ENCODE measurements at regions not wholly inside any gene's neighbourhood (a gene's known extent, or its start where the extent isn't known, plus 50 kb on each side); places are given as distances from the start of the nearest gene placed in this dataset.

- Histone ChIP-seq H3K9me3 (no peaks in the 10 kb centered on the region), H3K4me2 (no peak overlapping the region), H3K4me1 (no peaks in the 10 kb centered on the region), H3K4me3 (no peak overlapping the region), H3K27ac (no peak overlapping the region)
- 26% methylated on average over 4 of the region's 4 CpGs for WGBS (ENCODE audit: missing lambda C conversion rate)
- DNase-seq (ENCODE audit: low read depth in 1 of 2, low spot score in 1 of 2) = no peak
- CTCF ChIA-PET = no interaction called here
- ATAC-seq = no peak
- no peak for FAIRE-seq
- TF ChIP-seq TP53 (CRISPR knock-in tag; IDR thresholded peaks at IDR 0.05) (no peak), FOSB (CRISPR knock-in tag; IDR thresholded peaks at IDR 0.05) (no peak), JUNB (IDR thresholded peaks at IDR 0.05) (no peak), MAZ (IDR thresholded peaks at IDR 0.05; ENCODE audit: borderline replicate concordance, low read depth, low read length) (no peak), HOXA7 (CRISPR knock-in tag; IDR thresholded peaks at IDR 0.05) (no peak), FOSL2 (IDR thresholded peaks at IDR 0.05) (no peak), FOSL2 (CRISPR knock-in tag; IDR thresholded peaks at IDR 0.05) (no peak), MAFK (IDR thresholded peaks at IDR 0.05; ENCODE audit: partially characterized antibody) (no peak), CTCF (IDR thresholded peaks at IDR 0.05) (no peak), TFCP2L1 (CRISPR knock-in tag; IDR thresholded peaks at IDR 0.05) (no peak), JUN (IDR thresholded peaks at IDR 0.05) (no peak), FOXS1 (CRISPR knock-in tag; IDR thresholded peaks at IDR 0.05) (no peak), RFX5 (IDR thresholded peaks at IDR 0.05) (no peak), USF2 (IDR thresholded peaks at IDR 0.05) (no peak)
- POLR2A ChIA-PET = no interaction called here
These were observed 199.3 kb downstream of the SEC61B start for GRCh38 chr9:99421369-99421768.

GRCh38 chr9:99425124-99425523 is 203.0 kb downstream of the SEC61B start:
- H3K4me2 ChIP-seq = no peak overlapping the region
- no peak for TF ChIP-seq FOSB (CRISPR knock-in tag; IDR thresholded peaks at IDR 0.05)
- no peak for TF ChIP-seq NFE2L2 (conservative IDR thresholded peaks at IDR 0.05; ENCODE audit: low read length)
- TF ChIP-seq MAX (IDR thresholded peaks at IDR 0.05) = no peak
- no peak for TF ChIP-seq FOXS1 (CRISPR knock-in tag; IDR thresholded peaks at IDR 0.05)
- TF ChIP-seq PBX3 (IDR thresholded peaks at IDR 0.05) = no peak
- TF ChIP-seq RCOR1 (IDR thresholded peaks at IDR 0.05; ENCODE audit: low read depth, low read length) = no peak
- no peak for TF ChIP-seq ESRRA (IDR thresholded peaks at IDR 0.05; ENCODE audit: borderline replicate concordance, low read length)
- TF ChIP-seq JUNB (IDR thresholded peaks at IDR 0.05) = no peak
- no peak for TF ChIP-seq PHF8 (IDR thresholded peaks at IDR 0.05; ENCODE audit: borderline replicate concordance, low read depth)
- TF ChIP-seq CBX8 (IDR thresholded peaks at IDR 0.05) = no peak
- TF ChIP-seq ZNF302 (CRISPR knock-in tag; IDR thresholded peaks at IDR 0.05) = no peak
- TF ChIP-seq HES2 (IDR thresholded peaks at IDR 0.05) = no peak
- TF ChIP-seq ZSCAN20 (CRISPR knock-in tag; IDR thresholded peaks at IDR 0.05) = no peak
- H3K4me3 ChIP-seq = no peak overlapping the region
- CTCF ChIA-PET = no interaction called here
- H3K9me3 ChIP-seq = no peaks in the 10 kb centered on the region
- H3K27ac ChIP-seq = no peak overlapping the region
- H3K4me1 ChIP-seq = no peaks in the 10 kb centered on the region
- POLR2A ChIA-PET = interaction anchor here (0.6 kb wide), 1 partner anchor 21 kb away, joined by 6 read pairs; no protein-coding TSS in a partner anchor
- ATAC-seq (no peak), DNase-seq (ENCODE audit: low read depth in 1 of 2, low spot score in 1 of 2) (no peak), FAIRE-seq (no peak)
